OCI-LY1 (cell line): ENCODE measurements at regions not wholly inside any gene's neighbourhood (a gene's known extent, or its start where the extent isn't known, plus 50 kb on each side); places are given as distances from the start of the nearest gene placed in this dataset.

Source experiments
- H2AFZ ChIP-seq: fragments of 200-600 bp; sonication (generic), shearing (Covaris generic); 2 replicates; pipeline ENCODE4 v1.6.0; 2014; ENCODE audit warnings: antibody characterized with exemption, mild to moderate bottlenecking, low read length
- H3F3A ChIP-seq: fragments of 200-600 bp; sonication (generic), shearing (Covaris generic); 2 replicates; pipeline ENCODE4 v1.6.0; 2014; ENCODE audit warnings: mild to moderate bottlenecking, antibody characterized with exemption, low read length, moderate library complexity; ENCODE audit not compliant: insufficient read depth
- H3K27ac ChIP-seq: fragments of 200-600 bp; sonication (generic); 2 replicates; pipeline ENCODE4 v1.5.1; 2014; ENCODE audit warnings: low read length, mixed run types, mild to moderate bottlenecking, low read depth; ENCODE audit not compliant: poor library complexity, severe bottlenecking
- H3K27me3 ChIP-seq: fragments of 200-600 bp; sonication (generic); 2 replicates; pipeline ENCODE4 v1.6.0; 2014; ENCODE audit warnings: antibody characterized with exemption, mild to moderate bottlenecking, low read length, moderate library complexity; ENCODE audit not compliant: insufficient read depth
- H3K36me3 ChIP-seq: fragments of 200-600 bp; sonication (generic); 2 replicates; pipeline ENCODE4 v1.6.1; 2014; ENCODE audit warnings: mild to moderate bottlenecking, antibody characterized with exemption, low read length, moderate library complexity, mixed read lengths; ENCODE audit not compliant: insufficient read depth
- H3K4me1 ChIP-seq: fragments of 200-600 bp; sonication (generic); 2 replicates; pipeline ENCODE4 v1.5.1; 2014; ENCODE audit warnings: mild to moderate bottlenecking, low read length, moderate library complexity; ENCODE audit not compliant: insufficient read depth, severe bottlenecking
- H3K4me2 ChIP-seq: fragments of 200-600 bp; sonication (generic), shearing (Covaris generic); 2 replicates; pipeline ENCODE4 v1.6.1; 2014; ENCODE audit warnings: low read length
- H3K4me3 ChIP-seq: fragments of 200-600 bp; sonication (generic); 2 replicates; pipeline ENCODE4 v1.5.1; 2014; ENCODE audit warnings: low read length, low read depth, mild to moderate bottlenecking, mixed read lengths; ENCODE audit not compliant: poor library complexity, severe bottlenecking
- H3K79me2 ChIP-seq: fragments of 200-600 bp; shearing (Covaris generic); 2 replicates; pipeline ENCODE4 v1.6.1; 2016; ENCODE audit warnings: mixed run types, low read length, mixed read lengths; ENCODE audit not compliant: insufficient read depth
- H3K9ac ChIP-seq: fragments of 200-600 bp; sonication (generic), shearing (Covaris generic); 2 replicates; pipeline ENCODE4 v1.6.1; 2014; ENCODE audit warnings: mild to moderate bottlenecking, low read length, mixed read lengths
- H3K9me2 ChIP-seq: fragments of 200-600 bp; sonication (generic), shearing (Covaris generic); 2 replicates; pipeline ENCODE4 v1.6.1; 2014; ENCODE audit warnings: low read depth, mild to moderate bottlenecking, low read length, mixed read lengths
- H3K9me3 ChIP-seq: fragments of 200-600 bp; shearing (Covaris generic); 2 replicates; pipeline ENCODE4 v1.6.1; 2014; ENCODE audit warnings: low read length, mixed read lengths
- H4K20me1 ChIP-seq: fragments of 200-600 bp; sonication (generic), shearing (Covaris generic); 2 replicates; pipeline ENCODE4 v1.6.0; 2016; ENCODE audit warnings: mild to moderate bottlenecking, low read length; ENCODE audit not compliant: insufficient read depth
- CTCF ChIP-seq: fragments of 200-600 bp; sonication (generic), shearing (Covaris generic); IDR thresholded peaks from 2 replicates; pipeline ENCODE4 v1.5.1; 2017; ENCODE audit warnings: mild to moderate bottlenecking, antibody characterized with exemption, low read length, moderate library complexity, mixed read lengths
- EZH2 ChIP-seq: fragments of 200-600 bp; sonication (generic), shearing (Covaris generic); IDR thresholded peaks from 2 replicates; pipeline ENCODE4 v1.8.0; 2017; ENCODE audit warnings: borderline replicate concordance, mixed run types, mild to moderate bottlenecking, antibody characterized with exemption, low read length, moderate library complexity, mixed read lengths

GRCh38 chr12:11565752-11566151 is 83.7 kb upstream of the ETV6 start:
- H3K4me1 ChIP-seq: no peaks in the 10 kb centered on the region
- H3F3A ChIP-seq: no peaks in the 10 kb centered on the region
- no peak overlapping the region for H3K9ac ChIP-seq
- H3K79me2 ChIP-seq: no peaks in the 10 kb centered on the region
- H3K4me3 ChIP-seq: no peak overlapping the region
- H3K9me2 ChIP-seq: no peaks in the 10 kb centered on the region
- H3K9me3 ChIP-seq: no peaks in the 10 kb centered on the region
- no peak overlapping the region for H2AFZ ChIP-seq
- H3K36me3 ChIP-seq: no peaks in the 10 kb centered on the region
- no peak overlapping the region for H3K4me2 ChIP-seq
- TF ChIP-seq CTCF: no peak
- TF ChIP-seq EZH2: no peak
- H3K27me3 ChIP-seq: no peaks in the 10 kb centered on the region
- no peaks in the 10 kb centered on the region for H4K20me1 ChIP-seq
- H3K27ac ChIP-seq: no peak overlapping the region

- Histone ChIP-seq H3K36me3 (no peaks in the 10 kb centered on the region), H3K9me3 (no peaks in the 10 kb centered on the region), H3K4me3 (no peak overlapping the region), H3K27me3 (no peaks in the 10 kb centered on the region), H3K27ac (no peak overlapping the region), H3K4me2 (no peak overlapping the region), H3K9me2 (no peaks in the 10 kb centered on the region), H3K79me2 (no peaks in the 10 kb centered on the region), H3F3A (no peaks in the 10 kb centered on the region), H3K9ac (no peak overlapping the region), H4K20me1 (no peaks in the 10 kb centered on the region), H2AFZ (no peak overlapping the region), H3K4me1 (no peaks in the 10 kb centered on the region)
- no peak for TF ChIP-seq EZH2
- no peak for TF ChIP-seq CTCF
Observed at GRCh38 chr12:11568155-11568761, 81.2 kb upstream of the ETV6 start.

- no peak overlapping the region for H3K4me2 ChIP-seq
- H3K9me2 ChIP-seq: no peaks in the 10 kb centered on the region
- no peak overlapping the region for H3K4me3 ChIP-seq
- H3K4me1 ChIP-seq: no peaks in the 10 kb centered on the region
- H3K27ac ChIP-seq: no peak overlapping the region
- H3K27me3 ChIP-seq: no peaks in the 10 kb centered on the region
- no peaks in the 10 kb centered on the region for H3K79me2 ChIP-seq
- no peaks in the 10 kb centered on the region for H3F3A ChIP-seq
- H4K20me1 ChIP-seq: no peaks in the 10 kb centered on the region
- H2AFZ ChIP-seq: no peak overlapping the region
- no peak for TF ChIP-seq CTCF
- TF ChIP-seq EZH2: no peak
- H3K9ac ChIP-seq: no peak overlapping the region
- H3K36me3 ChIP-seq: no peaks in the 10 kb centered on the region
- H3K9me3 ChIP-seq: no peaks in the 10 kb centered on the region
Observed at GRCh38 chr12:11568762-11569478, 80.6 kb upstream of the ETV6 start.
